OCI-LY1 (cell line): ENCODE measurements at regions not wholly inside any gene's neighbourhood (a gene's known extent, or its start where the extent isn't known, plus 50 kb on each side); places are given as distances from the start of the nearest gene placed in this dataset.

Experiments used
- H2AFZ ChIP-seq: fragments of 200-600 bp; sonication (generic), shearing (Covaris generic); 2 replicates; pipeline ENCODE4 v1.6.0; 2014; ENCODE audit warnings: antibody characterized with exemption, mild to moderate bottlenecking, low read length
- H3F3A ChIP-seq: fragments of 200-600 bp; sonication (generic), shearing (Covaris generic); 2 replicates; pipeline ENCODE4 v1.6.0; 2014; ENCODE audit warnings: mild to moderate bottlenecking, antibody characterized with exemption, low read length, moderate library complexity; ENCODE audit not compliant: insufficient read depth
- H3K27ac ChIP-seq: fragments of 200-600 bp; sonication (generic); 2 replicates; pipeline ENCODE4 v1.5.1; 2014; ENCODE audit warnings: low read length, mixed run types, mild to moderate bottlenecking, low read depth; ENCODE audit not compliant: poor library complexity, severe bottlenecking
- H3K27me3 ChIP-seq: fragments of 200-600 bp; sonication (generic); 2 replicates; pipeline ENCODE4 v1.6.0; 2014; ENCODE audit warnings: antibody characterized with exemption, mild to moderate bottlenecking, low read length, moderate library complexity; ENCODE audit not compliant: insufficient read depth
- H3K36me3 ChIP-seq: fragments of 200-600 bp; sonication (generic); 2 replicates; pipeline ENCODE4 v1.6.1; 2014; ENCODE audit warnings: mild to moderate bottlenecking, antibody characterized with exemption, low read length, moderate library complexity, mixed read lengths; ENCODE audit not compliant: insufficient read depth
- H3K4me1 ChIP-seq: fragments of 200-600 bp; sonication (generic); 2 replicates; pipeline ENCODE4 v1.5.1; 2014; ENCODE audit warnings: mild to moderate bottlenecking, low read length, moderate library complexity; ENCODE audit not compliant: insufficient read depth, severe bottlenecking
- H3K4me2 ChIP-seq: fragments of 200-600 bp; sonication (generic), shearing (Covaris generic); 2 replicates; pipeline ENCODE4 v1.6.1; 2014; ENCODE audit warnings: low read length
- H3K4me3 ChIP-seq: fragments of 200-600 bp; sonication (generic); 2 replicates; pipeline ENCODE4 v1.5.1; 2014; ENCODE audit warnings: low read length, low read depth, mild to moderate bottlenecking, mixed read lengths; ENCODE audit not compliant: poor library complexity, severe bottlenecking
- H3K79me2 ChIP-seq: fragments of 200-600 bp; shearing (Covaris generic); 2 replicates; pipeline ENCODE4 v1.6.1; 2016; ENCODE audit warnings: mixed run types, low read length, mixed read lengths; ENCODE audit not compliant: insufficient read depth
- H3K9ac ChIP-seq: fragments of 200-600 bp; sonication (generic), shearing (Covaris generic); 2 replicates; pipeline ENCODE4 v1.6.1; 2014; ENCODE audit warnings: mild to moderate bottlenecking, low read length, mixed read lengths
- H3K9me2 ChIP-seq: fragments of 200-600 bp; sonication (generic), shearing (Covaris generic); 2 replicates; pipeline ENCODE4 v1.6.1; 2014; ENCODE audit warnings: low read depth, mild to moderate bottlenecking, low read length, mixed read lengths
- H3K9me3 ChIP-seq: fragments of 200-600 bp; shearing (Covaris generic); 2 replicates; pipeline ENCODE4 v1.6.1; 2014; ENCODE audit warnings: low read length, mixed read lengths
- H4K20me1 ChIP-seq: fragments of 200-600 bp; sonication (generic), shearing (Covaris generic); 2 replicates; pipeline ENCODE4 v1.6.0; 2016; ENCODE audit warnings: mild to moderate bottlenecking, low read length; ENCODE audit not compliant: insufficient read depth
- CTCF ChIP-seq: fragments of 200-600 bp; sonication (generic), shearing (Covaris generic); IDR thresholded peaks from 2 replicates; pipeline ENCODE4 v1.5.1; 2017; ENCODE audit warnings: mild to moderate bottlenecking, antibody characterized with exemption, low read length, moderate library complexity, mixed read lengths
- EZH2 ChIP-seq: fragments of 200-600 bp; sonication (generic), shearing (Covaris generic); IDR thresholded peaks from 2 replicates; pipeline ENCODE4 v1.8.0; 2017; ENCODE audit warnings: borderline replicate concordance, mixed run types, mild to moderate bottlenecking, antibody characterized with exemption, low read length, moderate library complexity, mixed read lengths

- Histone ChIP-seq H3F3A (no peaks in the 10 kb centered on the region), H3K9me2 (no peaks in the 10 kb centered on the region)
Observed at GRCh38 chr1:37157634-37158033, 123.3 kb upstream of the GRIK3 start.

GRCh38 chr1:37158113-37158749 lies 123.9 kb upstream of the GRIK3 start:
- Histone ChIP-seq H3K27me3 (no peaks in the 10 kb centered on the region), H3K9ac (no peak overlapping the region), H3F3A (no peaks in the 10 kb centered on the region), H4K20me1 (no peaks in the 10 kb centered on the region), H3K9me2 (no peaks in the 10 kb centered on the region), H3K27ac (no peak overlapping the region), H3K36me3 (no peaks in the 10 kb centered on the region), H3K79me2 (no peaks in the 10 kb centered on the region), H3K4me2 (no peak overlapping the region), H3K4me3 (no peak overlapping the region), H2AFZ (no peak overlapping the region), H3K9me3 (no peaks in the 10 kb centered on the region), H3K4me1 (no peaks in the 10 kb centered on the region)
- TF ChIP-seq CTCF (no peak), EZH2 (no peak)

More at GRCh38 chr1:37157634-37158033, 123.3 kb upstream of the GRIK3 start:
- Histone ChIP-seq H2AFZ (no peak overlapping the region), H3K9me3 (no peaks in the 10 kb centered on the region), H4K20me1 (no peaks in the 10 kb centered on the region), H3K79me2 (no peaks in the 10 kb centered on the region), H3K9ac (no peak overlapping the region), H3K4me1 (no peaks in the 10 kb centered on the region), H3K27me3 (no peaks in the 10 kb centered on the region), H3K36me3 (no peaks in the 10 kb centered on the region), H3K4me3 (no peak overlapping the region), H3K27ac (no peak overlapping the region), H3K4me2 (no peak overlapping the region)
- no peak for TF ChIP-seq EZH2
- no peak for TF ChIP-seq CTCF

- Histone ChIP-seq H3K27me3 (no peaks in the 10 kb centered on the region), H3K4me1 (no peaks in the 10 kb centered on the region), H3K9me2 (no peaks in the 10 kb centered on the region), H4K20me1 (no peaks in the 10 kb centered on the region), H3K36me3 (no peaks in the 10 kb centered on the region), H3K4me3 (no peak overlapping the region), H3K79me2 (no peaks in the 10 kb centered on the region), H3K4me2 (no peak overlapping the region), H3F3A (no peaks in the 10 kb centered on the region), H3K27ac (no peak overlapping the region), H3K9ac (no peak overlapping the region), H2AFZ (no peak overlapping the region), H3K9me3 (no peaks in the 10 kb centered on the region)
- TF ChIP-seq EZH2 (no peak), CTCF (no peak)
Observed at GRCh38 chr1:37159102-37159501, 124.8 kb upstream of the GRIK3 start.
